RPMI7951 (cell line): ENCODE measurements at regions not wholly inside any gene's neighbourhood (a gene's known extent, or its start where the extent isn't known, plus 50 kb on each side); places are given as distances from the start of the nearest gene placed in this dataset.

ENCODE experiments used
- DNase-seq: peaks from one replicate; pipeline ENCODE4 v3.0.0-alpha.2; 2012; ENCODE audit warnings: low read depth

DNA sequence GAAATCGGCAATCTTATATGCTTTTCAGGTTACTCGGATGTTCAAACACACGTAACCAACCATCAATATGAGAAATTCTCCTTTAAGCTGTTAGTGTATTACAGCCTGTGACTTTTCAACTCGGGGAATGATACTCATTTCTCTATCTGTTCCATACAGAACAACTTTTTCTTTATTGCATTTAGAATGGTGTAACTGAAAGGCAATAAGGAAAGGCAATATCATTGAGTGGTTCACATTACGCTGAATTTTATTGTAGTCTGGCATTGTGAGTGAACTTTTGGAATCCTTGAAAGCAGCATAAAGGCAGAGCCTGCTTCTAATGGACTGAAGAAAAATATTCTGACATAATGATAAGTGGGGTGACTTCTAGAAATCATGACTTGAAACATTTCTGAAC is 54.4 kb upstream of the MEF2C start:
- no peak for DNase-seq

DNA sequence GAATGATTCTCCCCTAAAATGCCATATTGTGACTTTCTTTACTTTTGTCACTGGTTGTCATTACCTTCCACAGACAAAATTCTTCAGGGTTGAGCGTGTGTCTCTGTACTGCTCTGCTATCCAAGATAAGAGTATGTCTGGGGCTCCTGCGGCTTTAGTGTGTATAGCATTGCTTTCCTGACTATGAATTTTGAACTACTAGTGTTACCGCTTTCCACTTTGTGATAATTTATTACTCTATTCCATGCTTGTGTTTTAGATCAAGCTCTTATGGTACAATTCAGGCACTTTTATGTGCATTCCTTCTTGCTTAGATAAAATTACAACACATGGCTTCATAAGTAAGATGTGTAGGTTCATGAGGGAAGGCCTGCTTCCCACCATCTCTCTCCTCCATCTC is 51.5 kb upstream of the MEF2C start:
- DNase-seq, result no peak
